ENCODE measurements at regions not wholly inside any gene's neighbourhood (a gene's known extent, or its start where the extent isn't known, plus 50 kb on each side); places are given as distances from the start of the nearest gene placed in this dataset.

GRCh38 chr14:61894452-61895077 is 132.3 kb downstream of the SNAPC1 start:
- DNase-seq: peak in 3 of 5 donors; percentile 14 to 44 (median 30)

GRCh38 chr14:61897300-61897699 is 135.1 kb downstream of the SNAPC1 start:
- DNase-seq: no peak

GRCh38 chr14:61898568-61898967 is 136.3 kb downstream of the SNAPC1 start:
- no peak for DNase-seq

DNA sequence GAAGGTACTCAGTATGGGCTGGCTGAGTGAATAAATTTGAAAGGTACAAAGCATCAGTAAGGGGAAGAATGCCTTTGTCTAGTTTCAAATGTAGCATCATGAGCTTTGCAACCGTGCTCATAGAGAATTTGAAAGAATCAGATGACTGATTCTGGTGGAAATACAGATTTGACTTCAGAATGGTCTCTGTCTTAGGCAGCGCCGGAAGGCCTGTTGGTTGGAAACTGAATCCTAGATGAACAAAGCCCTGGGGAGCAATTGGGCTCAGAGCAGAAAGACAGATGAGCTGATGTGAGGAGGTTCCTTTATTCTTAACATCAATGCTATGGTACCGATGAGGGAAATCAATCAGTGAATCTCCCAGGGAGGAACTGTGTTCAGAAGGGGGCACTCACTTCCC is 137.3 kb downstream of the SNAPC1 start:
- DNase-seq: no peak

DNA sequence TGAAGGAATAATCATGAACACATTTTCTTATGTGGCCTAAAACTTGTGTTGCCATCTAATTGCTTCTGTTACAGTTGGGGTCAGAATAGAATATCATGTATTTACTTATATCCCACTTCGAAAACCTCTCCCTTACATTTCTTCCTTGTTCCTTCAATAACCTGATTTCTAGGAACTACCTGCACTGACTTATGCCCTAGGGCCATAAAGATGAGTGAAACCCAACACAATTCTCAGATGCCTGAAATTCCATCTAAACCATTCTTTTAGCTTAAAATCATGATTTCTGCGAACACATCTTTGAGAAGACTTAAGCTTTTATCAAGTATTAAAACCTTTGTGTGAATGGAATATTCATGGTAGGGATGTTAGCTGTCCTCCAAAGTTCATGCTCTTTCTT is 142.7 kb downstream of the SNAPC1 start:
- DNase-seq: no peak

- no peak for DNase-seq
These were observed 149.4 kb downstream of the SNAPC1 start for GRCh38 chr14:61911574-61911973.

DNA sequence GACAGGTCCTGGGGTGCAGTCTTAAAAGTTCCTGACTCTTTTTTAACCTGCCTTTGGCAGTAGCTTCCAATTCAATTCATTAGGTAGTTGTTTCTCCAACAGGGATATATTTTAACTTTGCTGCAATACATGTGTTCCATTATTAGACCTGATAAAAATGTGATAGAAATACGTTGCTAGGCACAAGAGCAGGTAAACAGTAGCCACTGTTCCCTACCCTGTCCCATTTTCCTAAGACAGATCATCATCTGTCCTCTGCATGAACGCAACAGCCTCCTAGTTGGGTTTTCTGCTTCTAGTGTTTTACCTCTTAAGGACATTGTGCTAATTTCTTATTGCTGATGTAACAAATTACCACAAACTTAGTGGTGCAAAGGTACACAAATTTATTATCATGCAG is 156.8 kb downstream of the SNAPC1 start:
- no peak for DNase-seq

DNA sequence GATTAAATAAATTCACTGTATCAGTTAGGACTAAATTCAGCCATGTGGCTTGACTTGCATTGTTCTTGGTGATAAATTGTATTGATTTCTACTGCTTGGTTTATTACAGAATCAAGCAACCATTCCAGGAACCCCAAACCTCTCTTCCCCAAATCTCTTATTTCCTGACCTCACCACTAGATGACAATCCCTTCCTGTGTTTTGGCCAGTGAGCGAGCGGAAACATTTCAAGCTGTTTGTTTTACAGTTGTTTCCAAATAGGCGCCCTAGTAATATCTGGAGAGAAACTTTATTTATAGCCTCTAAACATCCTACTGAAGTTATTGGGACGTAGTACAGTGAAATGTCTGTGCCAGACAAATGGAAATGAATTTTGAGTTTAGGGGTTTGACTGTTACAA is 161.1 kb downstream of the SNAPC1 start:
- no peak for DNase-seq

- no peak for DNase-seq
These were observed 162.8 kb downstream of the SNAPC1 start for GRCh38 chr14:61925043-61925442.

DNA sequence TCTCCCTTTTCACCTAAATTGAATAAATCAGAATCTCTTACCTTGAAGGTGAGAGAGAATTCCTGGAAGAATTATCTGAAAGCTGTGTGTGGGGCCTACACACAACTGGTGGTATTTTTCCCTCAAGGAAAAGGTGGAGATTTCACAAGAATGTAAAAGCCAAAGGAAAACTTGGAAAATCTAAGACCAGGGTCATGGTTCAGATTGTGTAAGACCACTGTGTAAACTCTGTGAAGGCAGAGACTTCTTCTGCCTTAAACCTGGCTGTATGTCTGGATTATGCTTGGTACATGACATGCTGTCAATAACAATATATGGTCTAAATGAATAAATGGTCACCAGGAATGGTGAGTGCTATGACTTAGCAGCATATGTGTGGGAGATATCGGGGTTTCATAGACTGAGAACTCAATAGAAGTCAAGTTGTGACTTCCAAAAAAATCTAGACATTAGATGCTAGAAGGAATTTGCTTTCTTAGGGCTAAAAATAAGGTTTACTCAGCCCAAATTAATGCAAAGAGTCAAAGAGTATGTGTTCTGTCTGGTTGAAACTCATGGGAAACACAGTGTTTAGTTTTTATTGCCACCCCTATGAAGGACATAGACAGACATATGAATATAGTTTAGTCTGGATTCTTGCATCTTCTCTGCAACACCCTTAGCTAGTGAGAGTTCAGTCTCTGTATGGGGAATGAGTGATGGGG is 163.7 kb downstream of the SNAPC1 start:
- no peak for DNase-seq

DNA sequence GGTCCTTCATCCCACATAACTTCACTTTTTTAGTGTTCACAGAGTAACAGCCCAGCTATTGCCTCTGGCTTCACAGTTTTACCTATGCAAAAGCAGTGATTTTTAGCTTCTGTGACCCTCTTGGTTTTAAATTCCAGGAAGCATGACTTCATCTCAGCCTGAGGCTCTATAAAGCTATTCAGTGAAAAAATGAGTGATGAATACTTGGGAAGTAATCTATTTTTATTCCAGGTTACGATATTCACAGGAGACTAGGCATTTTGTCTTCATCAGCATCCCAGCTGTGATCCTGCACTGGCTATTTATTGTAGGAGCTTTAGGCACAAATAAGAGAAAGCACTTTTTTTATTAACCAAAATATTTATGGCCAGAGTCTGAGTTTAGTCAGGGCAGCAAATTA is 164.8 kb downstream of the SNAPC1 start:
- DNase-seq: no peak

DNA sequence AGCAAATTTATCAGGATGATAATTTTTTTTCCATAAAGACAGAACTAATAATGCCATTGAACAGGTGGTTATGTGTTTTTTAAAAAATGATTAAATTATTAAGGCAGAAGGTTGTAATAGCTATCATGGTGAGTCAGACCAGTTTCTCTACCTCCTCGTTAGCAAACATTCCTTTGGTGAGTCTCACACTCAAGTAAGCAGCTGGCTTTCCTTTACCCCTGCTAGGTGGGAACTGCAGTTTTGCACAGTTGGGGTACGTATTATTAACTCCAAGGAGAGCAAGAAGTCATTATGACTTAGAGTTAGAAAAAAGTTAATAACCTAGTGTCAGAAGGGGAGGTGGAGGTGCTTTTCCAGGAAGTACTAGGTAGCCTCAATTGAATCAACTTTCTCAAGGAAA is 165.3 kb downstream of the SNAPC1 start:
- DNase-seq: no peak

DNA sequence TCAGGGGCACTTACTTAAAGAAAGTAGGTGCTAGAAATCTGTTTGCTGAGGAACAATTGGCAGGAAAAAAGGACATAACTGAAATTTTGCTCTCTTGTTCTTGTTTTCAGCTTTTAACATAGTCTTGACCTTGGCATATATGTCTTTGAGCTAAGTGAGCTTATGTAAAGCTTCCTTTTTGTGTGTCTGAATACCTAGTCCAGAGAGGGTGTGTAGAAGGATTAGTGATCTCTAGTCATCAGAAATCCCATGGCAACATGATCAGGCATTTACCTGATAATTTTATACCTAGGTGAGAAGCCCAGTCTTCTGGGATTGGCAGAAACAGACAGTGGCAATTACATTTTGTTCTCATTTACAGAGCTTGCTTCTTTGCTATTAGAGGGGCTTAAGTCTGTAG is 166.1 kb downstream of the SNAPC1 start:
- no peak for DNase-seq

- DNase-seq: no peak
These were observed 166.5 kb downstream of the SNAPC1 start for GRCh38 chr14:61928701-61929100.

- DNase-seq: no peak
These were observed 167.4 kb downstream of the SNAPC1 start for GRCh38 chr14:61929651-61930050.

GRCh38 chr14:61930101-61930857 is 168.1 kb downstream of the SNAPC1 start:
- DNase-seq: no peak

DNA sequence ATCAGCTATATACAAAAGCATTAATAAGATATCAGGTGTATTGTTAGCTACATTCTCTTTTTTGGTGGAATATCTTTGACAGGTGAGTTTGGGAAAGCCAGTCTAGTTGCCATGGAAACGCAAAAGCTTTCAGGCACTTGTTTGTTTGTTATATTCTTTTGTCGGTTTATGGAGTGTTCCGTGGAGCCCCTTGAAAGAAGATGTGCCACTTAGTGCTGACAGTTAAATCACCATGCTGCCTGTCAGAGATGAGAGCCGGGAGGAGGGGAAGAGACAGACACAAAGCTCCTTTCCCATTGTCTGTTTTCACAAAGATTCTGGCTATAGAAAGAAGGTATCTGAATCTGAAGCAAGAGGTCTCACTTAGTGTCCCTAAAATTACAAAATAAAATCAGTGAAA is 170.8 kb downstream of the SNAPC1 start:
- no peak for DNase-seq

GRCh38 chr14:61934385-61934784 is 172.2 kb downstream of the SNAPC1 start:
- DNase-seq: no peak

- no peak for DNase-seq
These were observed 177.6 kb downstream of the SNAPC1 start for GRCh38 chr14:61939776-61940175.

DNA sequence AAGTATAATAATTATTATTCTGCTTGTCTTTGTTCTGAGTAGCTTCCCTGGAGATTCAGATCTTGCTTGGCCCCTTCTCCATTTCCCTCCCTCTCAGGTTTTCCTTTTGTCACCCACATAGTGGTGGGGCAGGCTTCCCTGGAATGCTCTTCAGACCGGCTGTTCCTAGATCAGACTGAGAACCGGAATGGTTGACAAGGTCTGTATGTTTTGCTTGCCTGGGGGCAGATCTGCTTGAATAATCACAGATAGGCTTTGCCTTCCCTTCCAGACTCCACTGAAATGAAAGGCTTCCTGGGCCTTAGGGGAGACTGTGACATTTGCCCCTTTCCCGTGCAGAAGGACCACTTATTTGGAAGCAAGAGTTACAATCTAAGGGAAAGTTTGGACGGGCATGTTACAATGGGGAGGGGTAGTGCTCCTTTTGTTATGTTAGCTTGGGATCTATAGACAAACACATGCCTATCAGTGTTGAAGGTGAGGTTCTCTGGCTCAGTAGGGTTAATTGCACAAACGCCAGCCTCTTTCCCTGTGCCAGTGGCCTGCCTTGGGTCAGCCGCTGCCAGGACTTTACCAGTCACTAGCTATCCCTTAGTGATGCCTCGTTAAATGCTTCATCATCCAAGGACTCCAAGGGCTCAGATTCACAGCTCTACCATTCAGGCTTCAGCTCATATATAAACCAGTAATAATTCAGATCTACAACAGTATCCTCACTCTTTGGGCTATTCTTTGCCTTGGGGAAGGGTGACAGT is 178.6 kb downstream of the SNAPC1 start:
- DNase-seq: no peak

- no peak for DNase-seq
These were observed 179.4 kb downstream of the SNAPC1 start for GRCh38 chr14:61941421-61942150.

GRCh38 chr14:61948376-61948775 is 186.2 kb downstream of the SNAPC1 start:
- no peak for DNase-seq

GRCh38 chr14:61950340-61950739 is 188.1 kb downstream of the SNAPC1 start:
- DNase-seq: no peak

Data from T-helper 1 cell (primary cell).